ENCODE measurements at regions not wholly inside any gene's neighbourhood (a gene's known extent, or its start where the extent isn't known, plus 50 kb on each side); places are given as distances from the start of the nearest gene placed in this dataset.

- no peak for TF ChIP-seq CTCF (IDR thresholded peaks at IDR 0.05 in 8 of 11, conservative IDR thresholded peaks at IDR 0.05 in 3 of 11)
- TF ChIP-seq POLR2AphosphoS5 (IDR thresholded peaks at IDR 0.05): no peak
- TF ChIP-seq POLR2A (IDR thresholded peaks at IDR 0.05): no peak
Observed at GRCh38 chr5:60494144-60494543, 205.8 kb downstream of the DEPDC1B start.

All from spleen (tissue), 7 donors.